ENCODE measurements at regions not wholly inside any gene's neighbourhood (a gene's known extent, or its start where the extent isn't known, plus 50 kb on each side); places are given as distances from the start of the nearest gene placed in this dataset.

DNA sequence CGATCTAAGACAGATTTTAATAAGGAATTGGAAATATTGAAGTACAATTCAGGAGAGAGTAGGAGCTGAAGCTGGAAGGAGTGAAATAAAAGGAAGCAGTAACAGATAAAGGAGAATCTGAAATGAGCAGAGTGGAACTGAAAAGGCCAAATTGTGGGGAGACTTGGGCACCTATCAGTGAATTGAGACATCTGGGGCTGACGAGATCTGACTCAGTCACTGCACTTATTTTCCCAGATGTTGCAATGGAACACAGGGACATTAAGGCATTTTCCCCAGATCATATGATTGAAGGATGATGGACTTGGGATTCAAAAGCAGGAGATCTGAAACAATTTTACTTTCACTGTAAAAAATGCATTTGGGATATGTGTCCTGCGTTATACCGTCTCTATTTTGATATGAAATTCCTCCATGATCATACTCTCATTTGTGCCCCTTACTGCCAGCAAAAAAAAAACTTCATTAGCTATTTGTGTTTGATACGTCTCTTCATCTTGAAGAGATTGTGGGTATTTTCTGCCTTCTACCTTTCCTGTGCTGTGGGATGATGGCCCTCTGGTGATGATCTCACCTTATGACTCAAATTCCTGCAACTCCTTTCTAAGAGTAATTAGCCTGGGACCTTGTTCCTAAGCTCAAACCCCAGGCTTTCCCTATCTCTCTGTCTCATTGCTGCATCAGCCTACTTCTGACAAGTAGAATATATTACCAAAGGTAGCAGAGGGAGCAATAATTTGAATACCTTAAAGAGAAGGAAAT, 278.5 kb upstream of the MAN1A1 start:
- Histone ChIP-seq H3K4me1 (ENCODE audit: insufficient read depth, low read length) (peaks cover 4% of the 10 kb centered on the region), H3K9ac (ENCODE audit: low read depth, low read length) (no peak overlapping the region), H3K27me3 (ENCODE audit: insufficient read depth, low read length) (no peaks in the 10 kb centered on the region), H3K9me3 (ENCODE audit: insufficient read depth, low read depth, low read length) (no peaks in the 10 kb centered on the region), H3K4me3 (ENCODE audit: low read length) (no peak overlapping the region), H3K36me3 (ENCODE audit: insufficient read depth, low read depth, low read length) (no peaks in the 10 kb centered on the region), H3K27ac (ENCODE audit: low read length) (no peak overlapping the region)

DNA sequence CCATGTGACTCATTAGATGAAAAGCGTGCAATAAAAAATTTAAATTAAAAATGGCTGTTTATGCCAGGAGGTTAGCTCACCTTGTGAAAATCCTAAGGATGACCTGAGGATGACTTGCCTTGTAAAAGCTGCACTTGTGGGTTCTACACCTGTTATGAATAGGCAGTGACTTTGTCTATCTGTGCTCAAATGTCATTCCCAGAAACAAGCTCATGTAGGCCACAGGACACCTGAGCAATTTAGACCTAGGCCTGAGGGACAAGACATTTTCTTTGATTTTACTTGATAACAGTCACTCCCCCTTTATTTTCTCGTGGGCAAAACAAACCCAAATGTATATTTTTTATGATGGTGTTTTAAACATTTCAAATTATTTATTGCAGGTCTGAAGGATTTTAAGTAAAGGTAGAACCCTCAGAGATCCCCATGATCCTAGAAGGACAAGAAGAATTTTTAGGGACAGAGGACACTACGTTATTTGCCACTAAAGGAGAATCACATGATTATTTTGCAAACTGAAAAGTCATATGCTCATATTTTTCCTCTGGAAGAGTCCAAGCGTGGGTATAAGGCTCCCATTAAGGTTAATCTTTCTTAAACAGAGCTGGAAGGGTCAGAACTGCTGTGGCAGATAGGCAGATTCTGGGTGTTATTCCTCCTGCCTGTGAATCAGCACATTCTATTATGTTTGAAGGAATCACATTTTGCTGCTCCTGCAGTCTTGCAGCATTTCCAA, 277.5 kb upstream of the MAN1A1 start:
- H3K9me3 ChIP-seq (ENCODE audit: insufficient read depth, low read depth, low read length), result no peaks in the 10 kb centered on the region
- H3K36me3 ChIP-seq (ENCODE audit: insufficient read depth, low read depth, low read length), result no peaks in the 10 kb centered on the region
- no peak overlapping the region for H3K27ac ChIP-seq (ENCODE audit: low read length)
- H3K9ac ChIP-seq (ENCODE audit: low read depth, low read length), result no peak overlapping the region
- H3K4me1 ChIP-seq (ENCODE audit: insufficient read depth, low read length), result peaks cover 6% of the 10 kb centered on the region
- H3K27me3 ChIP-seq (ENCODE audit: insufficient read depth, low read length), result no peaks in the 10 kb centered on the region
- no peak overlapping the region for H3K4me3 ChIP-seq (ENCODE audit: low read length)

DNA sequence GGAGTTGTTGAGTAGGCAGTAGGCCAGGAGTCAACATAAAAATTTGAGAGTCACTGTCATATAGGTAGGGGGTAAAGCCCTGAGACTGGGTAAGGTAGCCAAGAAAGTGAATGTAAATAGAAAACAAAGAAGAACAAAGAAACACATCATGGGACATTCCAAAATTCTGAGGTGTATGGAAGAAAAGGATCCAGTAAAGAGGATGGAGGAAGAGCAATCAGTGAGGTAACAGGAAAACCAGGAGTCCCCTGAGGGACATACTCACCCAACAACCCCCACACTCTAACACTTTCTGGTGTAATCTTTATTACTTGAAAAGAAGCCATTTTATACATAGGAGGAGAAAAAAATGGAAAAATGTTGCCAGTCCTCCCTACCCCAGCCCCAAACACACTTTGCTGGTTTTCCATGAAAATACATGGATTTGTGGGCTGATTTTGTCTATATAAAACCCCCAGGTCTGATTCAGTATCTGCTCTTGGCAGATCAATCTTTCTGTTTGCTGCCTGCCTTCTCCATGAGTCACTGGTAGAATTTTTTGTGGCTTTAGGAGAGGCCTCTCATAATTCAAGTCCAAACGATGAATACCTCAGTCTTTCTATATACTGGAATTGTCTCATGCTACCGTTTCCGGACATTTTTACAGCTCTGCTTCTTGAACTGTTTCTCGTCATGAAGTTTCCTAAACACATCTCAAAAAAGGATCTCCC, 271.4 kb upstream of the MAN1A1 start:
- H3K9ac ChIP-seq (ENCODE audit: low read depth, low read length), result no peak overlapping the region
- H3K36me3 ChIP-seq (ENCODE audit: insufficient read depth, low read depth, low read length), result no peaks in the 10 kb centered on the region
- no peaks in the 10 kb centered on the region for H3K9me3 ChIP-seq (ENCODE audit: insufficient read depth, low read depth, low read length)
- no peak overlapping the region for H3K27ac ChIP-seq (ENCODE audit: low read length)
- H3K27me3 ChIP-seq (ENCODE audit: insufficient read depth, low read length), result no peaks in the 10 kb centered on the region
- H3K4me3 ChIP-seq (ENCODE audit: low read length), result no peak overlapping the region
- peaks cover 6% of the 10 kb centered on the region for H3K4me1 ChIP-seq (ENCODE audit: insufficient read depth, low read length)

DNA sequence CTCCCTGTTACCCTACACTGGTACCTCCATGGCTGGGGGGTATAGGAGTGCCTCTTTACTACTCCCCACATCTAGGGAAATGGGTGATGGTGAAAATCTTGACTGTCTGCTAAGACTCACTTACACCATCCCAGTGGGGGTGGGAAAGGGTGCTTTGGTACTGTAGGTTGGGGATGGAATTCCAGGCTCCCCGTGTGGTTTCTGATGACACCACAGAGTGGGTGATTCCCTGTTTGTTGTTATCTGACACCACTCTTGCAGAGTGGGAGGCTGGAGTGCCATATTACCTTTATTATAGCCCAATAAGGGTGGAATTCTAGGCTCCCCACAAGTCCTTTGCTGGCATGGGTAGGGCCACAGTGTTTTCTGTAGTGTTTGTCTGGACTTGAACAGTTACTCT, 264.6 kb upstream of the MAN1A1 start:
- Histone ChIP-seq H3K27me3 (ENCODE audit: insufficient read depth, low read length) (no peaks in the 10 kb centered on the region), H3K36me3 (ENCODE audit: insufficient read depth, low read depth, low read length) (no peaks in the 10 kb centered on the region), H3K4me3 (ENCODE audit: low read length) (no peak overlapping the region), H3K9me3 (ENCODE audit: insufficient read depth, low read depth, low read length) (no peaks in the 10 kb centered on the region), H3K27ac (ENCODE audit: low read length) (no peak overlapping the region), H3K9ac (ENCODE audit: low read depth, low read length) (no peak overlapping the region), H3K4me1 (ENCODE audit: insufficient read depth, low read length) (peaks cover 4% of the 10 kb centered on the region)

DNA sequence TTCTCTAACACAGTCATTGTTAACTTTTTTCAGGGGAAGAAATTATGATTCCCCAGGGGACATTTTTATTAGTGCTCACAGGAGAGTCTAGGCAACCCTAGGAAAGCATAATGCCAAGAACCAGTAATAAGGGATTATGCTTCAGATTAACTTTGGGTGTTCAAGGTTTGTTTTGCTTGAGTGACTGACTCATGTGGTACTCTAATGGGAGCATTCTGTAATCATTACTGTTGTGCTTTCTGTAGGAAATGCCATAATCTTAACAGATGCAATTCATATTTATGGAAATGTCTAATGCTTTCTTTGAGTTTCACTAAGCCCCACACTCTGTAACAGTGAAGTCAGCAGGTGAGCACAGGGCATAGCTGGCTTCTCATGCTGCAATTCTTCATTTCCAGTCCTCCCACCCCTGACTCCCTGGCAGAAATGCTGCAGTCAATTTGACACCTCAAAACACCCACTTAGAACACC, 263.4 kb upstream of the MAN1A1 start:
- no peaks in the 10 kb centered on the region for H3K27me3 ChIP-seq (ENCODE audit: insufficient read depth, low read length)
- H3K9ac ChIP-seq (ENCODE audit: low read depth, low read length), result no peak overlapping the region
- H3K9me3 ChIP-seq (ENCODE audit: insufficient read depth, low read depth, low read length), result no peaks in the 10 kb centered on the region
- H3K4me3 ChIP-seq (ENCODE audit: low read length), result no peak overlapping the region
- H3K36me3 ChIP-seq (ENCODE audit: insufficient read depth, low read depth, low read length), result no peaks in the 10 kb centered on the region
- H3K27ac ChIP-seq (ENCODE audit: low read length), result no peak overlapping the region
- H3K4me1 ChIP-seq (ENCODE audit: insufficient read depth, low read length), result peaks cover 4% of the 10 kb centered on the region

DNA sequence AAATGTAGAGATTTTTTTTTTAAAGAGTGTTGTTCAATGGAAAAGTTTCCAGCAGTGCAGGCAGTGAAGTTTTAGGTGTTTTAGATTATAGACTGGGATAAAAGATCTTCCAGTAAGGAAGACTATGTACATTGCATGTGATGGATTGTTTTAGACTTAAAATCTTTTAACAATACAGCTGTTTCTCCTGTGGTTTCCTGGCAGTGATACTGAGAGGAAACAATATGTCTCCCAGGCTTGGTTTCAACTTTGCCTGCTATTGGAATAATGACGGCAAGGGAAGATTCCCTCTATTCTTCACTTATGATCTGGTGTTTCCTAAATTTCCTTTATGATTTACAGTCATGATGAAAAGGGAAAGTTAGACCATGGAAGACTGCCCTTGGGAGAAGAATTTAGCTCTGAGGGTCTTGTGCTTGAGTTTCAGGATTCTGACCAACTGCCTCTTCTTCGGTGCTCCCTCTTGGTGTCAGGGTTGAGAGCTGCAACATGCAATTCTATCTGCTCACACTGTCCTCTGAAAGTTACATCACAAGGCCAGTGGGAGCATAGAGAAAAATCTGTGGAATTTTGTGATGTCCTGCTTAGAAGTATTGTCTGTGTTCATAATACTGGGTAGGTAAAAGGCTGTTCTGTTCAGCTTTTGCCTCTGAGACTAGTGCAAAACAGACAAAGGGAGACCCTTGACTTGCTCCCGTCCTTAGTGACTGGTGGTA, 262.8 kb upstream of the MAN1A1 start:
- Histone ChIP-seq H3K4me3 (ENCODE audit: low read length) (no peak overlapping the region), H3K4me1 (ENCODE audit: insufficient read depth, low read length) (peaks cover 4% of the 10 kb centered on the region), H3K27ac (ENCODE audit: low read length) (no peak overlapping the region), H3K27me3 (ENCODE audit: insufficient read depth, low read length) (no peaks in the 10 kb centered on the region), H3K36me3 (ENCODE audit: insufficient read depth, low read depth, low read length) (no peaks in the 10 kb centered on the region), H3K9ac (ENCODE audit: low read depth, low read length) (no peak overlapping the region), H3K9me3 (ENCODE audit: insufficient read depth, low read depth, low read length) (no peaks in the 10 kb centered on the region)

DNA sequence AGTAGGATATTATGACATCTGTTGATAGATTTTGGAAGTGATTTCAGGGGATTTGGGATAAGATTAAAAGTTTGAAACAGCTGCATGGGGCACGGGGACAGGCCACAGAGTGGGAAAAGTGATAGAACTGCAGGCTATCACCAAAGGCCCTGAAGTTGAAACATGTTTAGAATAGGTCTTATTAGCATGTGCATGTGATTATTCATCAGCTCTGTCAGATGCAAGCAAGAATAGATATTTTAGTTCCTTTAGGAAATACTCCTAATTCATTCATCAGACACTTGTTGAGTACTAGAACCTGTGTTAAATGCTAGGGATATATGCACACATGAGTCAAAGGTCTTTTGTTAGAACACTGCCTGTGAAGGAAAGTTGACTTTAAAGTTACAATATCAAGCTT, 261.2 kb upstream of the MAN1A1 start:
- no peaks in the 10 kb centered on the region for H3K9me3 ChIP-seq (ENCODE audit: insufficient read depth, low read depth, low read length)

DNA sequence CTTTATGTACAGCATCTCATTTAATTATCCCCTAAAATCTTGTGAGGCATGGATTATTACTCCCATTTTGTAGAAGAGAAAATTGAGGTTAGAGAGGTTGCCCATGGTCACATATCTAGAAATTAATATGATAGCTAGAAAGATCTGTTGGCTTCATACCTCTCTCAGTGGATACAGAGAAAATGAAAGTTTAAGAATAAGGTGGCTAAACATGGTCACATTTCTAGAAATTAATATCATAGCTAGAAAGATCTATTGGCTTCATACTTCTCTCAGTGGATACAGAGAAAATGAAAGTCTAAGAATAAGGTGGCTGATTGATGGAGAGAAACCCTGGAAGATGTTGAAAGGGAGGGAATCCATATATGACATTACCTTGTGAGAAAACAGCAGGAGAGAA, 260.7 kb upstream of the MAN1A1 start:
- Histone ChIP-seq H3K4me3 (ENCODE audit: low read length) (no peak overlapping the region), H3K4me1 (ENCODE audit: insufficient read depth, low read length) (peaks cover 4% of the 10 kb centered on the region), H3K9me3 (ENCODE audit: insufficient read depth, low read depth, low read length) (no peaks in the 10 kb centered on the region), H3K27me3 (ENCODE audit: insufficient read depth, low read length) (no peaks in the 10 kb centered on the region), H3K36me3 (ENCODE audit: insufficient read depth, low read depth, low read length) (no peaks in the 10 kb centered on the region), H3K9ac (ENCODE audit: low read depth, low read length) (no peak overlapping the region), H3K27ac (ENCODE audit: low read length) (no peak overlapping the region)

More for the DNA sequence above, 261.2 kb upstream of the MAN1A1 start:
- H3K4me3 ChIP-seq (ENCODE audit: low read length), result no peak overlapping the region
- no peak overlapping the region for H3K27ac ChIP-seq (ENCODE audit: low read length)
- H3K4me1 ChIP-seq (ENCODE audit: insufficient read depth, low read length), result peaks cover 4% of the 10 kb centered on the region
- H3K27me3 ChIP-seq (ENCODE audit: insufficient read depth, low read length), result no peaks in the 10 kb centered on the region
- no peaks in the 10 kb centered on the region for H3K36me3 ChIP-seq (ENCODE audit: insufficient read depth, low read depth, low read length)
- no peak overlapping the region for H3K9ac ChIP-seq (ENCODE audit: low read depth, low read length)

DNA sequence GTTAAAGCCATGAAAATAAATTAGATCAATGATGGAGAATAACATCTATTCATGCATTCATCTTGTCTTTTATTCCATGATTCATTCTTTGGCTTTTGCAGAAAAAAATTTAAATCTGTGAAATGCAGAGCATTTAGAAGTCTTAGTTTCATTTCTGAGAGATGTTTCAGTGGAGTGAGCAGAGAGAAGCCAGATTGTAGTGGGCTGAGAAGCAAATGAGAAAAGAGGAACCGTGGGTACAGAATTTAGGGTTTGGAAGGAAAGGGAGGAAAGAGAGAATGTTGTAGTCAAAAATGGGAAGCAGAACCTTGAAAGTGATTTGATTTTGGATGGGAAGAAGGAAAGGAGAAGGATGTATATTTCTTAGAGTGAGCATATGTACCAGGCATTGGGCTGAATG, 260.3 kb upstream of the MAN1A1 start:
- peaks cover 4% of the 10 kb centered on the region for H3K4me1 ChIP-seq (ENCODE audit: insufficient read depth, low read length)
- H3K27ac ChIP-seq (ENCODE audit: low read length), result no peak overlapping the region
- H3K4me3 ChIP-seq (ENCODE audit: low read length), result no peak overlapping the region
- H3K9me3 ChIP-seq (ENCODE audit: insufficient read depth, low read depth, low read length), result no peaks in the 10 kb centered on the region
- no peak overlapping the region for H3K9ac ChIP-seq (ENCODE audit: low read depth, low read length)
- no peaks in the 10 kb centered on the region for H3K36me3 ChIP-seq (ENCODE audit: insufficient read depth, low read depth, low read length)
- H3K27me3 ChIP-seq (ENCODE audit: insufficient read depth, low read length), result no peaks in the 10 kb centered on the region

DNA sequence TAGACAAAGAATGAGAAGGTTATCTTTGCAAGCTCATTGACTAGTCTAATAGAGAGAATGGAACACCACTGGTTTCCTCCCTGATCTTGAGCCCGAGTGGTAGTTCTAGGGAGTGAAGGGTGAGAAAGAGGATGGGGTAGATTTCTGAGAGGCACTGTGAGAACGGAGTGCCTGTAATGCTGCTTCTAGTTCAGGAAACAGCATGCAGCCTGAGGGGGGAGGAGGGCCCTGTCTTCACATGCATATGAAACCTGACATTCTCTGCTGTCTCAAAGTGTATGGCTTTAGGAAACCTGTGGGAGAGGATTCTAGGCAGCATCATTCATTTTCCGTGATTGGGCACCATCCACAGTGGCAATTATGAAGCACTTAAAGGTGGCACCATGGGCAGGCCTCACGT, 259.4 kb upstream of the MAN1A1 start:
- Histone ChIP-seq H3K36me3 (ENCODE audit: insufficient read depth, low read depth, low read length) (no peaks in the 10 kb centered on the region), H3K9ac (ENCODE audit: low read depth, low read length) (no peak overlapping the region), H3K4me1 (ENCODE audit: insufficient read depth, low read length) (peaks cover under 1% of the 10 kb centered on the region), H3K27me3 (ENCODE audit: insufficient read depth, low read length) (no peaks in the 10 kb centered on the region), H3K27ac (ENCODE audit: low read length) (no peak overlapping the region), H3K9me3 (ENCODE audit: insufficient read depth, low read depth, low read length) (no peaks in the 10 kb centered on the region), H3K4me3 (ENCODE audit: low read length) (no peak overlapping the region)

DNA sequence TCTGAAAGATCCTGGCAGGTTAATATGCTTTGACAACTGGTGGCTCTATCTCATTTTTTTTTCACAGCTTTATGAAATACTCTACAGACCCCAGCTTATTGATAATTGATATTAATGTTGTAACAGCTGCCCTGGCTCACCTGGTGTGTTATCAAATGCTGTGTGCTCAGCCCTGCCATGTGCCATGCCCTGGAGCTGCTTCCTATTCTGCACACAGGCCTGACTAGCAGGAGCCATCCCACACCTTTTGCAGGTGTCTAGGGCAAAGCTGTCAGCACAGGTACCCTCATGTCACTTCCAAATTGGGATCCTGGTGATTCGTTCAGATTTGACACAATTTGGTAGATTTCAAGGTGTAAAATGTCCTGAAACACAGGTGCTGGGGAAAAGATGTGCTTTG, 254.6 kb upstream of the MAN1A1 start:
- H3K27me3 ChIP-seq (ENCODE audit: insufficient read depth, low read length), result no peaks in the 10 kb centered on the region
- no peaks in the 10 kb centered on the region; the same call in 1 of the 2 replicates for H3K4me1 ChIP-seq (ENCODE audit: insufficient read depth, low read length)
- H3K4me3 ChIP-seq (ENCODE audit: low read length), result no peak overlapping the region
- no peaks in the 10 kb centered on the region for H3K9me3 ChIP-seq (ENCODE audit: insufficient read depth, low read depth, low read length)
- H3K36me3 ChIP-seq (ENCODE audit: insufficient read depth, low read depth, low read length), result no peaks in the 10 kb centered on the region
- no peak overlapping the region for H3K9ac ChIP-seq (ENCODE audit: low read depth, low read length)
- H3K27ac ChIP-seq (ENCODE audit: low read length), result no peak overlapping the region
